Fibroblast of pulmonary artery (primary cell): ENCODE measurements at regions not wholly inside any gene's neighbourhood (a gene's known extent, or its start where the extent isn't known, plus 50 kb on each side); places are given as distances from the start of the nearest gene placed in this dataset.

Experiments
- DNase-seq: peaks from one replicate; pipeline ENCODE4 v3.0.0-alpha.2; 2010; ENCODE audit warnings: low read depth
- H3K4me3 ChIP-seq: replicated peaks from 2 replicates; pipeline ENCODE4 v1.5.1; 2011; ENCODE audit warnings: low read depth, mild to moderate bottlenecking, control low read depth, low read length, moderate library complexity
- CTCF ChIP-seq: IDR thresholded peaks from 2 replicates; pipeline ENCODE4 v1.5.1; 2011; ENCODE audit warnings: mild to moderate bottlenecking, control low read depth, low read length, inconsistent platforms; ENCODE audit errors: missing control alignments

DNA sequence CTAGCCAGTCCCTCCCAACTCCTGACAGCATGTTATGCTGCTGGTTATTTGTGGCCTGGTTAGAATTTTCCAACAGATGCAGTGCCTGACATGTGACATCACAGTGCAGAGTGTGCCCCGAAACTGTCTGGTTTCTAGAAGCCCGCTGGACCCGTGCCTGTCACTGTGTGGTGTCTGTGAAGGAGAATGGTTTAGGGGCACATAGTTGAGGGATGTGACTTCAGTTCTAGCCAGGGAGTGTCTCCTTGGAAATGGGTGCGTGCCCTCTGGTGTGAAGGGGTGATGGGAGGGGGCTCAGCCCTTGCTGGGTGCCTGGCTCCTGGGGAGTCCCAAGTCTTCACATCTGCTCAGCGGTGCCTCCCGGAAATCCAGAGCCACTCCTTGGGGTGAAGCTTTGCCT, 303.6 kb downstream of the GLRX3 start:
- TF ChIP-seq CTCF = no peak
- no peak overlapping the region for H3K4me3 ChIP-seq
- DNase-seq = no peak

DNA sequence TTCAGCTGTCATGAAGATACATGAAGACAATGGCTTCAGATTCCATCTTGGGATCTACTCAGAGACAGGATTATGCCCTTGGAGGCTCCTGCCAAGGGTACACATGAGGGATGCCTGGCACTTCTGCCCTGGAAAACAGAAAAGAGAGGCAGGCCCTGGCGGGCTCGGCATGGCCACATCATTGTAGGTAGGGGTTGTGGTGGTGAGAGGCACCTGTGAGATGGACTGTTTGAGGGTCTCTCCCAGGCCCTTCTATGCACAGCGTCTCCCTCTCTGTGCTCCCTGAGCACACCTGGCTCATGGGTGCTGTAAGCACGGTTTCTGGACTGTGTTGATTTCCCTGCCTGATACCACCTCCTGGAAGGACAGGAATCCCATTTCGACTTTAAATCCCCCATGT, 304.3 kb downstream of the GLRX3 start:
- TF ChIP-seq CTCF = no peak
- DNase-seq = no peak
- H3K4me3 ChIP-seq = no peak overlapping the region

DNA sequence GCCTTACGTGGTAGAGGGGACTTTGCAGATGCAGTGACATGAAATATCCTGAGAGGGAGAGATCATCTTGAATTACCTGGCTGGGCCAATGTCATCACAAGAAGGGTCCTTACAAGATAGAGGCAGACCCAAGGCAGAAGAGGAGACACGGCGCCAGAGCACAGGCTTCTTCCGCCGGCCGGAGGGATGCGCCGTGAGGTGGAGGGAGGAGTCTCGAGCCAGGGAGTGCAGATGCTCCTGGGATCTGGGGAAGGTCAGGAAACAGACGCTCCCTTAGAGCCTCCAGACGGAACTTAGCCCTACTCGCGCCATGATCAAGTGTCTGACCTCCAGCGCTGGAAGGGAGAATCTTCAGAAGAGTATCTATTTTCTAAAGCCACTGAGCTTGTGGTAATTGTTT, 304.8 kb downstream of the GLRX3 start:
- no peak for DNase-seq
- TF ChIP-seq CTCF = no peak
- H3K4me3 ChIP-seq = no peak overlapping the region

DNA sequence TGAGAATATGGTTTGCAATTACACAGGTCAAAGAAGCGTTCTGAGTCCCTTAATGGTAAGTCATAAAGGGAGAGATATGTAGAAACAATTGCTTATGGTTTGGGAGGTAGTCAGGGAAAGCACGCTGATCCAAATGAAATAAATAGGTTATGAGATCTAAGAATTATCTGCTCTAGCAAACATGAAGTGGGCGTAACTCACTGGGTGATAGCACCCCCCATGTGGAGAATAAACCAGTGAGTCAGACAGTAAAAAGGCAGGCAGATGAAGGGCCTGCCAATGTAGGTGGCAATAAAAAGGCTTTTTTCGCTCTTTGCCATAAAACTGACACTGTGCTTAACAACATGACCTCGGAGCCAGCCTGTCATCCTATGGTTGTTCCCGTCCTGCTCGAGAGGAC, 306.9 kb downstream of the GLRX3 start:
- no peak overlapping the region for H3K4me3 ChIP-seq
- no peak for TF ChIP-seq CTCF
- no peak for DNase-seq

DNA sequence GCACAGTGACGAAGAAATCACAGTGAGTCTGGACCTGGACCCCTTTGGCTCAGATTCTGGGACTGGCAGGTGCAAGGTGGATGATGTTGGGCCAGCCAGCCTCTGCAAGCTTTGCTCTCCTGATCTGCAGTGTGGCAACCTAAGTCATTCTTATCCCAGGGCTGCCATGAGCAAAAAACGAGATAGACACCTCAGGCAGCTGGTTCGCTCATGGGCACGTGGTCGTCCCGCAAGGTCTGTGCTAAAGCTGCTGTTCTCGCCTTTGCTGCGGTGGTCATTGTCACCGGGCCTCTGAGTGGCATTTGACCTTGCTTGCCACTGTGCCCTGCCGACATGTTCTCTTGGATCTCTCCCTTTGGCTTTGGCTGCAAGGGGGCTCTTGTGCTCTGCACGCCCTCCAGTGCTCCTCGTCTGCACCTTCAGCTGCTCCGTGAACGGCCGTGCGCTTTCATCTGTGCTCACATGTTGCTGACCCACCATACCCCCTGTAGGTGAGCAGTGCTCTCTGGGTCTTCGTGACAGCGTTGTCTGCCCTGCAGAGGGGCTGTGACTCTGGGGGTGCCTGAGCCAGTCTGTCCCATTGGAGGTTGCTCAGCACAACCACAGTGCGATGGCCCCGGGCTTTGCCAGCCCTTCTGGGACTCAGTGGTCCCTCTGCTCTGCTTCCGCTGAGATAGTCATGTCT, 317.0 kb downstream of the GLRX3 start:
- TF ChIP-seq CTCF = no peak
- DNase-seq = no peak
- H3K4me3 ChIP-seq = no peak overlapping the region

- H3K4me3 ChIP-seq = no peak overlapping the region
- no peak for DNase-seq
- no peak for TF ChIP-seq CTCF
Observed at GRCh38 chr10:130453721-130454542, 317.7 kb downstream of the GLRX3 start.
